AG08395 (cell line): ENCODE measurements at regions not wholly inside any gene's neighbourhood (a gene's known extent, or its start where the extent isn't known, plus 50 kb on each side); places are given as distances from the start of the nearest gene placed in this dataset.
"Not testable (repeated sequence)": the region's sequence is repeated elsewhere in the genome, so short reads cannot be mapped to it uniquely, and the experiment has no call there.

ENCODE experiments used
- DNase-seq: peaks from one replicate; pipeline ENCODE4 v3.0.0; 2012; ENCODE audit warnings: mixed read lengths, low spot score

DNA sequence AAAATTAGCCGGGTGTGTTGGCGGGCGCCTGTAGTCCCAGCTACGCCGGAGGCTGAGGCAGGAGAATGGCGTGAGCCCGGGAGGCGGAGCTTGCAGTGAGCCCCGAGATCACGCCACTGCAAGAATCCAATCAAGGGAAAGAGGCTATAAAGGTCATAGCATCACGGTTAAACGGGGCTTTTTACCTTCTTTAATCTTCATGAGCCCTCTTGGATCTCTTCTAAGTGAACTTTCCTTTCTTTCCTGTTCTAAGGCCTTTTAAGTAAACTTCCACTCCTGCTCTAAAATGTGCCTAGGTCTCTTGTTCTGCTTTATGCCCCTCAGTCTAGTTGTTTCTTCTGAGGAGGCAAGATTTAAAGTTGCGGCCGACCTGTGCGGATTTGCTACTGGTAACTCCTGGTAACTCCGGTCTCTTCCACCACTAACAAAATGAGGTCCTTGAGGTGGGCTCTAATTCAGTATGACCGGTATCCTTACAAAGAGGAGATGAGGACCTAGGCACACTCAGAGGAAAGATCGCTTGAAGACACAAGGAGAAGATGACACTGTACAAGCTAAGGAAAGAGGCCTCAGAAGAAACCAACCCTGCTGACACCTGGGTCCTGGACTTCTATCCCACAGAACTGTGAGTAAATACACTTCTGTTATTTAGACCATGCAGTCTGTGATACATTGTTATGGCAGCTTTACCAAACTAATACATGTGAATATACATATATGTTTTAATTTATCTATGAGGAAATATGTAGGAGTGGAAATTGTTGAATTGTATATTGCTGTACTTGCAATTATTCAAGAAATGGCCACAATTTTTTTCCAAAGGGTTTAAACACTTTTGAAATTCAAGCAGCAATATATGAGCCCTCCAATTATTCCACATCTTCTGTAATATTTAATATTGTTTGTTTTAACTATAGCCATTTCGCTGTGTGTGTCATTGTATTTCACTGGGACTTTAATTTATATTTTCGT is 331.5 kb upstream of the CNTNAP2 start:
- no peak for DNase-seq

DNA sequence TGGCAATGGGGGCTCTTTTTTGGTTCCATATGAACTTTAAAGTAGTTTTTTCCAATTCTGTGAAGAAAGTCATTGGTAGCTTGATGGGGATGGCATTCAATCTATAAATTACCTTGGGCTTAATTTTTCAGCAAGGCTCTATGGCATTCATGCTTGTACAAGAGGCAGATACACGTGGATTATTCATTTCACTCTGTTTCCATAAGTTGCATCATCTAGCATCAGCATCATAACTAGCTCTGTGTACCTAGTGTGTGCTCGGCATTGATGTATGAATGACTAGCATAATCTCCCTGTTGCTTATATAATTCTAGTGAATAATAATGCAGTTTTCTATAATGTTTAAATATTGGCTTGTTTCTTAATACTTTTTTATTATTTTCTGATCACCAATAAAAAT is 335.2 kb upstream of the CNTNAP2 start:
- DNase-seq: not testable (repeated sequence)

DNA sequence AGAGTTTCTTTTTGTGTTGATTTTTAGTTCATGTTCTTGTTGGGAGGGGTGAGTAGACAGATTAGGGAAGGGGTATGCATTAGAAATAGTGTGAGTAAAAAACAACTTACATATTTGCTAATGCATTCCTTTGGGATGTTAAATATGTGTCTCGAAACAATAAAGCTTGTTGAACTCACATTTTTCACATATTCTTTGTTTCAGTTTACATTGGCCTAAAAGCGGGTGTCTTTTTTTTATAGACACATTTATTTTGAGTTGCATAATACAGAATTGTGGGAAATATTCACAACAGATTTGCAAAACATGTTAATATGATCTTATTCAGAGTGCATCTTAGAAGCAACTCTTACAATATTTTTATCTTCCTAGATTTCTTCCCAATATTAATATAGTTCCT is 337.5 kb upstream of the CNTNAP2 start:
- no peak for DNase-seq

- DNase-seq: no peak
These were observed 341.8 kb upstream of the CNTNAP2 start for GRCh38 chr7:145774777-145775176.

- no peak for DNase-seq
These were observed 363.6 kb upstream of the CNTNAP2 start for GRCh38 chr7:145753004-145753403.

DNA sequence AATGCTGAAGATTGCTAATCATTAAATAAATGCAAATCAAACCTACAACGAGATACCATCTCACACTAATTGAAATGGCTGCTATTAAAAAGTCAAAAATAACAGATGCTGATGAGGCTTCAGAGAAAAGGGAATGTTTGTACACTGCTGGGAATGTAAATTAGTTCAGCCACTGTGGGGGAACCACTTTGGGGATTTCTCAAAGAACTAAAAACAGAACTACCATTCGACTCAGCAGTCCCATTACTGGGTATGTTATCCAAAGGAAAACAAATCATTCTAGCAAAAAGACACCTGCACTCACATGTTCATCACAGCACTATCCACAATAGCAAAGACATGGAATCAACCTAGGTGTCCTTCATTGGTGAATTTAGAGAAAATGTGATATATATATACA is 379.0 kb upstream of the CNTNAP2 start:
- no peak for DNase-seq

- DNase-seq: no peak
These were observed 381.5 kb upstream of the CNTNAP2 start for GRCh38 chr7:145735061-145735460.

DNA sequence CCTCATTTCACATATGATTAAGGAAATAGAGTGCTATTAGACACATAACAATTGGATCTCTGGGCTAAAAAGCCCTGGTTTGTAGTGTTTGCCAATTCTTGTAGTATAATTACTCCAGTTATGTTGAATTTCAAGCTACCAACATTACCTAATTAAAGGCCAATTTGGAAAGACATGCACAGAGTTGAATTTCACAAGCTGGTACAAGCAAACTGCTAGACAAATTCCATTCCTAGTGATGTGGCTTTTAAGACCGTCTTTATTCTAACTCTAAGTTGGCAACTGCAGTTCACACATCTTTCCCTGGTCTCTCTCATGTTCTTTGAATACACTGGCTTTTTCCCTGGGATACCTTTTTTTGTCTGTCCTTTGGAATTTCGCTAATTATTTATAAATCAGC is 384.1 kb upstream of the CNTNAP2 start:
- DNase-seq: peak; percentile 7

DNA sequence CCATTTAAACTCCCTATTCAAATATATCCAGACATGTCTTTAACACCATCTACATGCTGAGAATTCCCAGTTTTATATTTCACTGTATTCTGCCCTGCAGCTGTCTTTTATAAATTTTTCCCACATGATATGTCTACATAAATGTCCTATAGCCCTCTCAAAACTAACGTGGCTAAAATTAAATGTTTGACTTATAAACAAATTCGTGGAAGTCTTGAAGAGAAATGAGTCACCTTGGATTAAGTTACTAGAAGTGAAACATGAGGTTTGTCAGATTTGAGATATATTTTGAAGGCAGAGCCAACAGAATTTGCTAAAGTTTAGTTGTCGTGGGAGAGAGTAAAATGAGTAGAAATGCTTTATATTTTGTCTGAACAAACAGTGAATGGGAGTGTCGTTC is 386.9 kb upstream of the CNTNAP2 start:
- DNase-seq: no peak

GRCh38 chr7:145718129-145718528 is 398.5 kb upstream of the CNTNAP2 start:
- no peak for DNase-seq

GRCh38 chr7:145700488-145700887 is 416.1 kb upstream of the CNTNAP2 start:
- DNase-seq: no peak

DNA sequence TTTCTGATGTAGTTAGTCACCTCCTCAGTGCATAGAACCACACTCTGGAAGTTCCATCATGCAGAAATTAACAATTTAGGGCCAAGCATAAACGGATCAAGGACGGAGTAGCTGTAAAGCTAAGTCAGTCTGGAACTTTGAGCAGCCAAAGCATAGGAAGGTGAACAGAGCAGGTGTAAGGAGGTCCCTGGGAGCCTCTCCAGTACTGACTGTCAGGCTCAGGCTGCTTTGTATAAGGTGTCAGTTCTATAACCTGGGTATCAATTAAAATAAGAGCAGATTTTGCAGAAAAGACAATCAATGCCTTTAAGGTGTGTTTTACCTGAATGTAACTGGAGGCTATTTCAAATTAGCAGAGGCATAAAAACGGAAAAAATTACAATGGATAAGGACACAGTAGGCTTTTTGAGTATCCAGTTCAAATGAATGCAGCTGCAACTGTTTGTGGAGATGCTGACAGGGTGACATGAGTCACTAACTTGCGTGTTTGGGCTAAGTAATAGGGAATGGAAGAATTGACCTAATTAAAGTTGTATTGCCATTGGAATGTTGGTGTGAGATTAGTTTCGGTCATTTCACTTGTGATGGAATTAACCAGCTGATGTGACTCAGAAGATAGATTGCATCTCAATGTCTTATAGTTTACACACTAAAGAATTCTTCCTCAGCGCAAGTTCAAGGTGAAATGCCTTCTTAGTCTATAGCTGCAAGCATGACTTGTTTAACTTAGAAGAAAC is 417.9 kb upstream of the CNTNAP2 start:
- DNase-seq: peak; percentile 86

GRCh38 chr7:145697412-145698107 is 419.0 kb upstream of the CNTNAP2 start:
- not testable (repeated sequence) for DNase-seq

DNA sequence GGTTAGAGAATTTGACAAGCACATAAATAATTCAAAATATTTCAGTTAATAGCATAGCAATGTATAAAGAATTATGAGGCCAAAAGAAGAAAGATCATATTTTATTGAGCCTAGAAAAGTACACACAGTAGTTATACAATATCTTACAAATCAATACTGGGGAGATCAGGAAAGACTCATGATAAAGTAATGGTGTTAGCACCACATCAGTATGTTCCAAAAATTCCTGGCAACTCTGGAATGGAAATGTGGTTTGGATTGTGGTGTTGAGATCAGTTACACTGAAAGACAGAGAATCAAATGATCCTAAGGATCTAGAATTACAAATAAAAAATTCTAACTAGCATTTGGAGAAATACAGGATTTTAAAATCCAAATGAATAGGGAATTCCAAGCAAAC is 420.5 kb upstream of the CNTNAP2 start:
- peak; percentile 63 for DNase-seq

- peak; percentile 73 for DNase-seq
These were observed 424.2 kb upstream of the CNTNAP2 start for GRCh38 chr7:145692237-145692950.

GRCh38 chr7:145691377-145691914 is 425.2 kb upstream of the CNTNAP2 start:
- DNase-seq: no peak

DNA sequence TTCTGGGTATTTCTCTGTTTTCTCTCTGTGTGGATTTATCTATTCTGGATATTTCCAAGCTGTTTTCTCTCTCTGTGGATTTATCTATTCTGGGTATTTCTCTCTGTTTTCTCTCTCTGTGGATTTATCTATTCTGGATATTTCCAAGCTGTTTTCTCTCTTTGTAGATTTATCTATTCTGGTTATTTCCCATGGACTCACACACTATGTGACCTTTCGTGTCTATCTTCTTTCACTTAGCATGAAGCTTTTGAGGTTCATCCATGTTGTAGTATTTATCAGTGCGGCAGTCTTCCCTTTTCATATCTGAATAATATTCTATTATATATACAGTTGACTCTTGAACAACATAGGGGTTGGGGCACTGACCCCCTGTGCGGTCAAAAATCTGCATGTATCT is 435.0 kb upstream of the CNTNAP2 start:
- DNase-seq: no peak

DNA sequence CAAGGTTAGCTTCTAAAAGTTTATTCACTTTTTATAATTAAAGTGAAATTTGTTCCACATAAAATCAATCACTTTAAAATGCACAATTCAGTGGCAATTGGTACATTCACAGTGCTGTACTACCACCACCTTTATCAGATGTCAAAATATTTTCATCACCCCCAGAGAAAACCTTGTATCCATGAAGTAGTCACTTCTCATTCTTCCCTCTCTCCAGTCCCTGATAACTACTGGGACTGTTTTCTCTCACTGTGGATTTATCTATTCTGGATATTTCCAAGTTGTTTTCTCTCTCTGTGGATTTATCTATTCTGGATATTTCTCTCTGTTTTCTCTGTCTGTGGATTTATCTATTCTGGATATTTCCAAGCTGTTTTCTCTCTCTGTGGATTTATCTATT is 435.4 kb upstream of the CNTNAP2 start:
- DNase-seq: no peak

- DNase-seq: peak; percentile 37
These were observed 450.9 kb upstream of the CNTNAP2 start for GRCh38 chr7:145665499-145666258.

GRCh38 chr7:145655666-145656065 is 460.9 kb upstream of the CNTNAP2 start:
- DNase-seq: no peak

DNA sequence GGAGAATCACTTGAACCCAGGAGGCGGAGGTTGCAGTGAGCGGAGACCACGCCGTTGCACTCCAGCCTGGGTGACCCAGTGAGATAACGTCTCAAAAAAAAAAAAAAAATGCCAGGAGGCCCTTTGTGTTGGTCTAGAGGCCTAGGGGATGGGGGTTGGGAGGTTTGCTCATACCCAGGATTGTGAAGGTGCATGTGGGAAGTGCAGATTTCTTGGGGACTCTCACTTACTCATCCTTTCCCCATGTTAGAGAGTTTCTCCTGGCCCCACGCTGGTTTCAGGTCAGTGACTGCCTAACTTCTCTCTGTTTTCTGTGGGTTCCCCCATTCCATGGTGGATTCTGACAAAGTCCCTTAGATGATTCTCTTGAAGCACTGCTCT is 471.5 kb upstream of the CNTNAP2 start:
- no peak for DNase-seq
